Umbilical cord (tissue), 1 donor: ENCODE measurements at regions not wholly inside any gene's neighbourhood (a gene's known extent, or its start where the extent isn't known, plus 50 kb on each side); places are given as distances from the start of the nearest gene placed in this dataset.
"Not testable (repeated sequence)": the region's sequence is repeated elsewhere in the genome, so short reads cannot be mapped to it uniquely, and the experiment has no call there.

Experiments
- DNase-seq: peaks from one replicate; pipeline ENCODE4 v3.0.0-alpha.2; 2015; ENCODE audit warnings: low spot score

DNA sequence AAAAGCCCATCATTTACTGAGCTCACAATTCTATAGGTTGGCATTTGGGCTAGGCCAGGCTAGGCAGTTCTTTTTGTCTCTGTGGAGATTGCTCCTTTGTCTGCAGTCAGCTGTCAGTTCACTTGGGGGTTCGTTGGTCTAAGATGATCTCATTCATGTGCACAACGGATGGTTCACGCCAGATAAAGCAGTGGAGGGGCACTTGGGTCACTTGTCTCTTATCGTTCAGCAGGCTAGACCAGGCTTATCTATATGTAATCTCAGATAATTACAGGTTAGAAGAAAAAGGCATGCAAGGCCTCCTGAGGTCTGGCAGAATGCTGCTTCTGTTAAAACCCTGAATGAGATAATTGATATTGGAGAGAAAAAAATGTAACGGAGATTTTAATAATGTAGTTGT, 119.0 kb upstream of the ATP2B1 start:
- no peak for DNase-seq

DNA sequence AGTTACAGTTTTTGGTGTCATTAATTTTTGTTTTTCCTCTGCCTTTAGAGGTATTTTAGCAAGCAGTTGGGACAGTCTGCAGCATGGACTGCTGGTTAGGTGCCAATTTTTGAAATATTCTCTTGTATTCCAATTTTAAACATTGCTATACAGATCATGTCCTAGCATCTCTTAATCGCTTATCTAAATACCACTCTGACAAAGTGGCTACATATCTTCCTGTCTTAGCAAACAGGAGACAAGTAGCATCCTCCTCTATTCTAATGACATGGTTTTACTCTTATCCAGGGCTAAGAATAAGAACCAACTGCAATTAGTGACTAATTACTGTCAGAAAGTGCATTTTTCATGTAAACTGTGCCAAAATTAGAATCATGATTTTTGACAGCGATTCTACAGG, 117.8 kb upstream of the ATP2B1 start:
- DNase-seq, result no peak

DNA sequence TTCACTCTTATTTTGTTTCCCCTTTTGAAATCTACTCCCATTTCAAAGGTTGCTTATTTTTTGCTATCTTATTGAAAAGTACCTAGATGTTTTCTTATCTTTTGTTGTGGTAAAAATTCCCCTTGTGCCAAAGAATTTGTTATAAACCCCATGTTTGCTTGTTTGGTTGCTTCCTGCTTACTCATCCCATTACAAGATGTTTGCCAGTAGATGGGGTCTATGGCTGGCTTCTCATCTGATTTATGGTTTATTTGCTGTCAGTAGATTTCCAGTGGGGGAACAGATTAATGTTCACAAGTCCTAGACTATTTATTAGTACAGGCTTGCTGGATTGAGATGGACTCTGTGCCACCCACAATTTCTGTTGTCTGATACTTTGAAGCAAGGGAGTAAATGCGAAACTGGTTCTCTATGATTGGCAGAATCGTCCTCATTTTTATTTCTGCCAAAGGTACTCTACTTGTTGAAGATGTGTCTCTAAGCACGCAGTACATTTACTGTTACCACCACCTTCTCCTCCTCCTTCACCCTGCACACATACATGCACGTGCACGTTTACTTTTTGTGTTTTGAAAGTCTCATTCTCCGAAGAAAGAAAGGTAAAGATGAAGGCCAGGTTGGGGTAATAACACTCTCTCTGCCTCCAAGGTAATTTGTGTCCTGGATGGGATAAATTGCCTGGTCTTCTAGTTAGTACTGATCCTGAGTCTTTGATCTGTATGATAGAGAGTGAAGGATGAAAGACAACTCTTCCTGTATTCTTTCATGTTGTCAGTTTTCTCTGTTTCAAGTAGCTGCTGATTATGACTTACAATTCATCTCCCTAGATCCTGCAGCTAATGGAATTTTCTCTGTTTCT, 117.2 kb upstream of the ATP2B1 start:
- DNase-seq, result peak; percentile 35

DNA sequence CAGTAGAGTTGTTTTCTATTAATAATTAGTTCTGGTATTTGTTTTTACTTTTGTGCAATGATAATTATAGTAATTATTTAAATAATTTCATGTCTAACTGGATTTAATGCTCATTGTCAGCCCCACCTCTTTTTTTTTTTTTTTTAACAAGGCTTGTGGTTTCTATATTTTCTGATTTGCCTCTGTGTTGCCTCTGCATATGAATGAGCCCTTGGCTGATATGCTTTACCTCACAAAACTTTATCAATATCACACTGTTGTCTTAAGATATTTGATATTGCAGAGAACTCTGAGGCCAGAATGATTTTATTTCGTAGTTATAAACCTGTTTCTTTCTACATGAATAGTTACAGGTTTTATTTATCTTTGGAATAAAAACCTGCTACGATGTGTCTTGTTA, 116.2 kb upstream of the ATP2B1 start:
- no peak for DNase-seq

DNA sequence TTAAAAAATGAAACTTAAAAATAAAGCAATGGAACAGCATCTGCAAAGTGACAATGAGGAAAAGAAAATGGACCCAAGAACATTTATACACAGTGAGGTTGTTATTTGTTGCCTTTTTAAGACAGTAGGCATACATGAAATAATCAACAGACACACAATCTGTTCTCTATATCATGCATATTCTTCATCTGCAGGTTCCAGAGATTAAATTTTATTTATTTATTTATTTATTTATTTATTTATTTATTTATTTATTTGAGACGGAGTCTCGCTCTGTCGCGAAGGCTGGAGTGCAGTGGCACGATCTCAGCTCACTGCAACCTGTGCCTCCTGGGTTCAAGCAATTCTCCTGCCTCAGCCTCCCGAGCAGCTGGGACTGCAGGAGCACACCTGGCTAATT, 114.4 kb upstream of the ATP2B1 start:
- DNase-seq, result not testable (repeated sequence)

DNA sequence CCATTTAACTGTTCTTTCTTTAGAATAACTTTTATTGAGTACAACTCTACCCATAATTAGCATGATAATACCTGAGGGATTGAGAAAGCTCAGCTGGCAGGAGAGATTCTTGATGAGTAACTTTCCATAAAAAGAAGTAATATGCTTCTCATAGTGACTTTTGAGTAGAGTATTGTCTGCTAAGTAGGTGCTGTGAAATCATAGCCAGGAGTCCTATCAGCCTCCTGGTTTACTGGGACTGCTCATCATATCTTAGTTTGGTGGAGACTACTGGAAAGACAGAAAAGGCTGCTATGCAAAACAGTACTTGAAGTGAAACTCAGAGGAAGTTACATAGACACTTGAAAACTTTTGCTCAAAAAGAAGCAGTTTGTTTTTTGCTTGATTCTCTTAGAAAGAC, 113.3 kb upstream of the ATP2B1 start:
- DNase-seq, result no peak

DNA sequence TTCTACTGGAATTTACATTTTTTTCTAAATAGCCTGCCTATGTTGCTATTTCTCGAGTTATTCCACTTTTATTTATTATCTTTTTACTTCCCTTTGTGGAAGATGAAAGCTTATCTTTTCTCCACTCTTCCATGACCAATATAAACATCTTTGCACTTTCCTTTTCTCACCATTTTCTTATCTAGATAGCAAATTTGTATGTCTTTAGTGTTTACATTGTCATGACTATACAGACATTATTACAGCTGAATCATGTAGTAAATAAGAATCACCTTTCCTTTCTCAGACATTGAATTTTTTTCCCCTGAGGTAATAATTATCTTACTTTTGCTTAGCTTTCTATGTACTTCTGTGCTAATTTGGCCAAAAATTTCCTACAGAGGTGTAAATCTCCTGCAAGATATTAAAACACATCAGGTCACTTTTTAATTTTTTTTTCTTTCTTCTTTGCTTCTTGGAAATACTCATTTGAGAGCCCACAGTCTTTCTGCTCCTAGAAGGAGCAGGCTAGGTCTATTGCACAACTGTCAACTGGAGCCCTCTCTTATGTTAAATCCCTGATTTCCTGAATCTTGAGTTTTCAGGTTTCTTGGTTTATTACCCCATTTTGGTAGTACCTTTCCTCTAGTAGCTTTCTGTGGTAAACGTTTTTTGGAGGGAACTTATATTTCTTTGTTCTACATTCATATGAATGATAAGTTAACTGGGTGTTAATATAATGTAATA, 109.0 kb upstream of the ATP2B1 start:
- no peak for DNase-seq

DNA sequence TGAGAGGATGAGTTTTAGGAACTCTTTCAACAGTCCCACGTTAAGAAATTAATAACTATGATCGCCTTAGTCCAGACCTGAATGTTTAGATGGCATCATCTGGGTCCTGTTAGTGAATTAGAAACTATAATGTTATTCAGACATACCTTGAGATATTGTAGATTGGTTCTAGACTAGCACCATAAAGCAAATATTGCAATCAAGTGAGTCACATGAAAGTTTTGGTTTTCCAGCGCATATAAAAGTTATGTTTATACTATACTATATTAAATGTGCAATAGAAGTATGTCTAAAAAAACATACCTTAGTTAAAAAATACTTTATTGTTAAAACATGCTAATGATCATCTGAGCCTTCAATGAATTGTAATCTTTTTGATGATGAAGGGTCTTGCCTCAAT, 106.6 kb upstream of the ATP2B1 start:
- DNase-seq, result no peak

DNA sequence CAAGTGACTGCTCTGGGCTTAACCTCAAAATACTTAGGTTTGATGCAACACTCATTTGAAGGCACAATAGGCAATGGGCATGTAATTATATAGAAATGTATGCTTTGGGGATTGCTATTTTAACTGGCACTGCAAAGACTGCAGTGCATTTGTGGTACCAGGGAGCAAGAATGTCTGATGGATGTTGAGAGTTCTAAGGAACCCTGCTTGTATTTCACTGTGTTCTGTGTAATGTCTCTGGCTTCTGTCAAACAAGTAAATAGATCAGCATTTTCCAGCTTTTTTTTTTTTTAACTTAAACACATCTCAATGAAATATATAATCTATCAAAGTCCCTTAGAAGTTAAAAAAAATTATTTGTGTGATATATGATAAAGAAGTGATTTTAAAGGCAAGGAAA, 94.8 kb upstream of the ATP2B1 start:
- no peak for DNase-seq

DNA sequence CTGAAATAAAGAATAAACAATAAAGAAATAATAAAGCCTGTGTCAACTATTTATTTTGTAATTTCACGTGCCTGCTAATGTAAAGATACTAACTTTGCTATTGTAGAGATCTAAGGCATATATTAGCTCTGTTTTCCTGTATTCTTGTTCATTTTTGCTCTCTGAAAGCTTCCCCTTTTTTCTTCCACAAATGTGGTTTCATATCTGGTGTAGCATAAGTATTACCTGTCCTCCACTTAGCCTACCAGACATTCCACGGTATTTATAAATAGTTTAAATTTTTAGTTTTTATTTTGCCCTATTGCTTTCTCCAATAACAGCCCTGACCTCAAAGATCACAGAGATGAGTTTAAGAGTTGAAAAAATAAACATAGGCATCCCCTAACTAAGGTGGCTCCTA, 92.6 kb upstream of the ATP2B1 start:
- no peak for DNase-seq

DNA sequence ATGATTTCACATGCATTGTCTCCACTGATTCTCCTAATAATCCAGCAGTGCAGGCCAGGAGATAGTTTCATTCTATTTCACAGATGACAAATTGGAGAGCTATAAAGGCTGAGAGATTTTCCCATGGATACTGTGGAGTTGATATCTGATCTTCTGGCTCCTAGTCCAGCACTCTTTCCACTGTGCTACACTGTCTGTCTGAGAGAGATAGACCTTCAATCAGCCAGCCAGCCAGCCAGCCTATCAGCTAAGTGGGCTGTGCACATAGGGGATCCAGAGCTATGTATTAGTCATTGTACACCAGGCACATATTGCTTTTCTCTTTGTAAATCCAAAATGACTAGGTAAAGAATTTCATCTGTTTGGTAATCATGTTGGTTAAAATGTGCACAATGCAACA, 91.8 kb upstream of the ATP2B1 start:
- DNase-seq, result no peak

DNA sequence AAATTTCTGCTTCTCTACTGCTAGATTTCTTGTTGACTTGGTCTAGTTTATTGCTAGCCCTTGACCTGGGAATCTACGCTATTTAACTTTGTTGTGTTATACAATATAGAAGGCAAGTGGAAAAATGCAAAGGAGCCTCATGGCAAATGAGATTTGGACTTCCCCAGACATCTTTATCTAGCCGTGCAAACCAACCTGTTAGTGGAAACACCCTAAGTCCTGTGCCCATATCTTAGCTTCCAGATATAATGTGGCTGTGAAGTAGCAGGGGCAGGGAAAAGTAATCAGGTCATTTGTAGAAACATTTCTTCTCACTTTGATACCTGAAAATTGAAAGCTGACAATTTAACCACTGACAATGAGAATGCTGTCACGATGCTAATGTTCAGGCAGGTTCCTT, 90.7 kb upstream of the ATP2B1 start:
- no peak for DNase-seq

DNA sequence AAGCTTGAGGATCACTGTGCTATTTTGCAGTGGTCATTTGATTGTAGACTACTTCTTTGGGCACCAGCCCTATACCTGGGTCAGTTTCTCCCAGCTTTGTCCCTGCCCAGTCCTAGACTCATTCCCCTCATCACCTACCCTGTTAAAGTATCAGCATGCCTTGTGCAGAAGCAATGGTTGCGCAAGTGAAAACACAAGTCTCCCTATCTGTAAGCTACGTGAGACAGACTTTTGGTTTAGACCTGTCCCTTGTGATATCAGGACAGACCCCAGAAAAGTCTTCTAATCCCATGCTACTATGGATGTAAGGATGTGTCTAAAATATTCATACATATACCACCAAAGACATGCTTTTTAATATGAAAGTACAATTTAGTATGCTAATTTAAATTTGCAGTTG, 88.8 kb upstream of the ATP2B1 start:
- DNase-seq, result no peak

DNA sequence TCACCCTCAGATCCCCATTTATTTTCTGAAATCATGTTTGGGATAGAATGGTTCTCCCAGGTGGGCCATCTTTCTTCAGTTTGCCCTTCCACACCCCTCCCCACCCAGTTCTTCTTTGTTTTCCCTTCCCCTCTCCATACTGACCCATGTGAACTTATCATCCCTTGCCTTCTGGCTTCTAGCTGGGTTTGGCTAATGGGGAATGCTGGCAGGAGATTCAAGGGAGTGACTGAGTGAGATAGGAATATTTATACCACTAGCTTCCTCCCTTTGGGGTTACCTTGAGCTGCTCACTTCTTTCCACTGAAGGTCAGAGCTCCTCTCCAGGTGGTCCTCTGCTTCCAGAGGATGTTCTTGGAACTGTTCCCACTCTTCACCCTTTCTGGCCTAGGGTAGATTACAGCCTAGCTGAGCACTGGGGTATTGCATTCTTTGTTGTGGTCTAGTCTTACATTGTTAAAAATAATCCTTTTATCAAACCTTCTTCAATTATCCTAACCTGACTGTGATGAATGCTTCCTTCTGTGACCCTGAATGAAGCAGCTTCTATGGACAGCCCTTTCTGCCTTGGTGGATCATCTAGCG, 88.3 kb upstream of the ATP2B1 start:
- DNase-seq, result no peak

DNA sequence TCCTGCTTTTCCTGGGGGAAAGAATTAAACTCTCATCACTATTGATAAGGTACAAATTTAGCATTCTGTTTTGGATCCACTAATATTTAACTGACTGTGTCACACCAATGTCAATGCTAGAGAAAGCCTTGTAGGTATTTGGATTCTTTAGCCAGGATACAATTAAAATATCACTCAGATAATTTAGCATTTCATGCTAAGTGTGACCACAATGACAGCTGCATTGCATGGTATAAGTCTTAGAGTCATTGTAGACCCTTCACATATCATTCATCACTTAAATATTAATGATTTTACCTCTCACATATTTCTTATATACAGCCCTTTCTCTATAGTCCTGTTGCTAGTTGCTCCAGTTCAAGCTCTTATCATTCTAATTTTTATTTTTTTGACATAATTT, 85.3 kb upstream of the ATP2B1 start:
- DNase-seq, result no peak

DNA sequence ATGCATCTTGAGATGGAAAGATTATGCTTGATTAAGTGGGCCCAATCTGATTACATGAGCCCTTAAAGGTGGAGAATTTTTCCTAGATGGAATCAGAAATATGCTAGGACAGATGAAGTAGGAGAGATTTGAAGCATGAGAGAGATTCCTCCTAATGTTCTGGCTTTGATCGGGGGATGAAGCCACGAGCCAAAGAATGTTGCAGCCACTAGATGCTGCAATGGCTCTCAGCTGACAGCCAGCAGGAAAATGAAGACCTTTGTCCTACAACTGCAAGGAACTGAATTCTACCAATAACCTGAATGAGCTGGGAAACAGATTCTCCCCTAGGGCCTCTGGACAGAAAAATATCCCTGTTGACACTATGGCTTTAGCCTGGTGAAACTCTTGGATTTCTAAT, 82.6 kb upstream of the ATP2B1 start:
- no peak for DNase-seq

DNA sequence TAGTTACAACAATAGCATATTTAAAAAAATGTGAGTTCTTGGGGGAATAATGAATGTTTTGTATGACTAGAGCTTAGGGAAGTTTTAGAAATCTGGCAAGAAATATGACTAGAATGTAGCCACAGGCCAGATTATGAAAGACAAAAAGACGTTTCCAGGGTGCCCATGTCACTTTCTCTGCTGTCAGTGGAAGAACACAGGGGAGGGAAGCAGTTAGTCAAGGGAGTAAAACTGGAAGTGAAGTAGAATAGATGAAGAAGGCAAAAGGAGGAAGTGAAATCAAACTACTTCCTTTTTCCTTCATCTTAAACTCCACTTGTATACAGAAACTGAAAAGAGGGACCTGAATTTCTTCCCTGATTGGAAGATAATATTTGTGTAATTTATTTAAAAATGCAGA, 81.2 kb upstream of the ATP2B1 start:
- DNase-seq, result peak; percentile 44

DNA sequence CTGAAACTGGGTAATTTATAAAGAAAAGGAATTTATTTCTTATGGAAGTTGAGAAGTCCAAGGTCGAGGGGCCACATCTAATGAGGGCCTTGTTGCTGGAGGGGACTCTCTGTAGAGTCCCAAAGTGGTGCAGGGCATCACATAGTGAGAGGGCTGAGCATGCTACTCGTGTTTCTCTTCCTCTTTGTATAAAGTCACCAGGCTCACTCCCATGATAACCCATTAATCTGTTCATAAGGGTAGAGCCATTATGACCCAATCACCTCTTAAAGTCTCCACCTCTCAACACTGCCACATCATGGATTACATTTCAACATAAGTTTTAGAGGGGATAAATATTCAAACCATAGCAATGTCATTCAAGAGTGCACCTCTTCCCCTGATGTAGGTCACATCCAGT, 79.1 kb upstream of the ATP2B1 start:
- no peak for DNase-seq

DNA sequence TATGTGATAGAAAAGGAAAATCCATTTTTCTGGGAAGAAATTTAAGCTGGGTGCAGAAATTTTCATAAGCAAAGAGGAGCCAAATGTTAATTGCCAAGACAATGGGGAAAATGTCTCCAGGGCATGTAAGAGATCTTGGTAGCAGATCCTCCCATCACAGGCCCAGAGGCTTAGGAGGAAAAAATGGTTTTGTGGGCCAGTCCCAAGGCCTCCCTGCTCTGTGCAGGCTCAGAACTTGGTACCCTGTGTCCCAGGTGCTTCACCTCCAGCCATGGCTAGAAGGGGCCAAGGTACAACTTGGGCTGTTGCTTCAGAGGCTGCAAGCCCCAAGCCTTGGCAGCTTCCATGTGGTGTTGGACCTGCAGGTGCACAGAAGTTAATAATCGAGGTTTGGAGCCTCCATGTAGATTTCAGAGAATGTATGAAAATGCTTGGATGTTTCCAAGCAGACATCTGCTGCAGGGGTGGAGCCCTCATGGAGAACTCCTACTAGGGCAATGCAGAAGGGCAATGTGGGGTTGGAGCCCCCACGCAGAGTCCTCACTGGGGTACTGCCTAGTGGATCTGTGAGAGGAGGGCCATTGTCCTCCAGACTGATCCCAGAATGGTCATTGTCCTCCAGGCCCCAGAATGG, 77.7 kb upstream of the ATP2B1 start:
- DNase-seq, result no peak

DNA sequence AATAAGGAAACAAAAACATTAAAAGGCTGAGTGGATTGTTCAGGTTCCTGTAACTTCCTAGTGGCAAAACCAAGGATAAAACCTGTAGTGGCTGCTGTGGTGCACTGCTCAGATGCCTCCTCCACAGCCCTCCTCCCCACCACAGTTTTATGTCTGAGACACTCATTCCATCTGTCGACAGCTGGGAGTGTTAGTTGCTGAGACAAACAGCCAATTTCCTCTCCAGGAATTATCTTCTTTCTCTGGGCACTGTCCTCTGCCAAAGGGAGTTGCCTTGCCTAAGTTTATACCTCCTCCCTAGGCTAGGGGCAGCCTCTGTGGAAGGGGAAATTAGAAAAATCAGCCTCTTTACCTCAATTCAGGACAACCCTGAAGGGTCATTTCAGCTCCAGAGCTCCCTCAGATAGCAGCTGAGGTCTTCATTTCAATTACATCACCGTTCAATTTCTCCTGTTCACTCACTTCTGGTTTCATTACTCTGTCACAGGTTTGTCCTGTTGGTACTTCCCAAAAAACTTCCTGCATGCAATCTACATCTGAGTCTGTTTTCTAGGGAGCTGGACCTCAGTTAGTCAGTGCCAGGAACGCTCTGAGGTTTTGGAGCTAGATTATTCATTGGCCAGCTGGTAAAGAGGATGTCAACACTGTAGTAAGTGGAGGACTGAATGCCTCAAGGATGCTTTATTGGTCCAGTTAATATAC, 74.9 kb upstream of the ATP2B1 start:
- peak; percentile 67 for DNase-seq

DNA sequence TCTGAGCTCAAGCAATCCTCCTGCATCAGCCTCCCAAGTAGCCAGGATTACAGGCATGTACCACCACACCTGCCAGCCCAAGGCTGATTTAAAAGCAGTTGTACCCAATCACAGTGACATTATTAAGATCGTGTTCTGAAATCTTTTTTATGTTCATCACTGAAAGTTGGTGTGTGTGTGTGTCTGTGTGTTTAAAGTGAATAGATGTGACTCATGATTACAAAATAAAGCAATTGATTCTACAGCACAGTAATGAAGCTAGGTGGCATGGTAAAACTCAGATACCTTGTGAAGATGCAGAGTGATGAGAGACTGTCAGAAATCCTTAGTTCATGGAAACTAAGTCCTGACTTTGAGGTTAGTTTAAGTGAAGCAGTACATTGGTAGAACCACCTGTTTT, 74.2 kb upstream of the ATP2B1 start:
- DNase-seq, result no peak
